ENCODE measurements at regions not wholly inside any gene's neighbourhood (a gene's known extent, or its start where the extent isn't known, plus 50 kb on each side); places are given as distances from the start of the nearest gene placed in this dataset.
"Not testable (repeated sequence)": the region's sequence is repeated elsewhere in the genome, so short reads cannot be mapped to it uniquely, and the experiment has no call there.

DNA sequence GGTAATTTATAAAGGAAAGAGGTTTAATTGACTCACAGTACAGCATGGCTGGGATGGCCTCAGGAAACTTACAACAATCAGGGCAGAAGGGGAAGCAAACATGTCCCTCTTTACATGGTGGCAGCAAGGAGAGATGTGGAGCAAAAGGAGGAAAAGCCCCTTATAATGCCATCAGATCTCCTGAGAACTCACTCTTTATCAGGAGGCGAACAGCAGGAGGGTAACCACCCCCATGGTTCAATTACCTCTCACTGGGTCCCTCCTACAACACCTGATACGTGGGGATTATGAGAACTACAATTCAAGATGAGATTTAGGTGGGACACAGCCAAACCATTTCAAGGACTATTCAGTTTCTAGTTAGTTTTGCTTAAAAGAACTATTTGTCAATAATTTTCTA, 453.3 kb downstream of the C12orf50 start:
- H3K27ac ChIP-seq (ENCODE audit: insufficient read length, low read depth, low read length), result no peak overlapping the region
- no peak for DNase-seq
- no CpG with 5 or more reads among the region's 2 CpGs for WGBS (ENCODE audit: extremely low coverage, insufficient read length, low lambda C conversion rate)
- no peak overlapping the region for H3K18ac ChIP-seq (ENCODE audit: insufficient read length, low read depth, low read length)
- H2BK12ac ChIP-seq (ENCODE audit: insufficient read length, low read depth, low read length), result no peak overlapping the region
- H3K9me3 ChIP-seq (ENCODE audit: control insufficient read depth, low read depth, low read length), result no peaks in the 10 kb centered on the region
- no peak overlapping the region for H3K9ac ChIP-seq (ENCODE audit: extremely low read depth, insufficient read length, low read length)
- no peaks in the 10 kb centered on the region for H4K20me1 ChIP-seq (ENCODE audit: control insufficient read depth, insufficient read depth, insufficient read length)
- H3K4me1 Mint-ChIP-seq, result peaks cover 10% of the 10 kb centered on the region in 2 experiments
- no peak overlapping the region for H2BK20ac ChIP-seq (ENCODE audit: low read depth, low read length, poor library complexity, severe bottlenecking)
- H2AK5ac ChIP-seq (ENCODE audit: insufficient read length, low read length), result no peak overlapping the region
- H3K4me3 Mint-ChIP-seq, result no peak overlapping the region
- TF ChIP-seq, protein P1, sequence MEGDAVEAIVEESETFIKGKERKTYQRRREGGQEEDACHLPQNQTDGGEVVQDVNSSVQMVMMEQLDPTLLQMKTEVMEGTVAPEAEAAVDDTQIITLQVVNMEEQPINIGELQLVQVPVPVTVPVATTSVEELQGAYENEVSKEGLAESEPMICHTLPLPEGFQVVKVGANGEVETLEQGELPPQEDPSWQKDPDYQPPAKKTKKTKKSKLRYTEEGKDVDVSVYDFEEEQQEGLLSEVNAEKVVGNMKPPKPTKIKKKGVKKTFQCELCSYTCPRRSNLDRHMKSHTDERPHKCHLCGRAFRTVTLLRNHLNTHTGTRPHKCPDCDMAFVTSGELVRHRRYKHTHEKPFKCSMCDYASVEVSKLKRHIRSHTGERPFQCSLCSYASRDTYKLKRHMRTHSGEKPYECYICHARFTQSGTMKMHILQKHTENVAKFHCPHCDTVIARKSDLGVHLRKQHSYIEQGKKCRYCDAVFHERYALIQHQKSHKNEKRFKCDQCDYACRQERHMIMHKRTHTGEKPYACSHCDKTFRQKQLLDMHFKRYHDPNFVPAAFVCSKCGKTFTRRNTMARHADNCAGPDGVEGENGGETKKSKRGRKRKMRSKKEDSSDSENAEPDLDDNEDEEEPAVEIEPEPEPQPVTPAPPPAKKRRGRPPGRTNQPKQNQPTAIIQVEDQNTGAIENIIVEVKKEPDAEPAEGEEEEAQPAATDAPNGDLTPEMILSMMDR (conservative IDR thresholded peaks at IDR 0.05), result no peak
- H2BK5ac ChIP-seq (ENCODE audit: insufficient read length, low read length), result no peak overlapping the region
- H3K4me1 ChIP-seq (ENCODE audit: insufficient read depth, low read length), result no peaks in the 10 kb centered on the region
- H4K91ac ChIP-seq (ENCODE audit: insufficient read length, low read depth, low read length), result no peak overlapping the region
- H3K9me3 Mint-ChIP-seq, result no peaks in the 10 kb centered on the region; a peak in 1 of 5 replicates
- no peak overlapping the region for H2BK15ac ChIP-seq (ENCODE audit: low read depth, low read length)
- H3K27me3 Mint-ChIP-seq (ENCODE audit: low read depth), result no peaks in the 10 kb centered on the region
- no peak overlapping the region for H3K56ac ChIP-seq (ENCODE audit: insufficient read length, low read depth, low read length)
- no peaks in the 10 kb centered on the region for H3K79me2 ChIP-seq (ENCODE audit: insufficient read depth, low read length)
- H3K79me1 ChIP-seq (ENCODE audit: insufficient read depth, low read depth, low read length, poor library complexity, severe bottlenecking), result no peaks in the 10 kb centered on the region
- H2AFZ ChIP-seq (ENCODE audit: low read length), result no peak overlapping the region
- H3K4me2 ChIP-seq (ENCODE audit: insufficient read depth, insufficient read length, low read length), result no peak overlapping the region
- peaks cover 0 to 3% (median 0%) of the 10 kb centered on the region in 3 experiments; a peak in 2 of 7 replicates for H3K36me3 Mint-ChIP-seq (ENCODE audit: insufficient read depth in 1 of 3, low read depth in 3 of 3)
- no peak overlapping the region for H2BK120ac ChIP-seq (ENCODE audit: low read depth, low read length, poor library complexity, severe bottlenecking)
- no peaks in the 10 kb centered on the region for H3K23me2 ChIP-seq (ENCODE audit: insufficient read length, low read depth, low read length, poor library complexity, severe bottlenecking)
- H3K23ac ChIP-seq (ENCODE audit: insufficient read length, low read depth, low read length), result no peak overlapping the region
- H4K5ac ChIP-seq (ENCODE audit: insufficient read length, low read depth, low read length), result no peak overlapping the region
- peak overlapping the region in 2 of 3 experiments; percentile 6 to 75; a peak in 3 of 7 replicates for H3K27ac Mint-ChIP-seq
- no peak overlapping the region for H3K14ac ChIP-seq (ENCODE audit: insufficient read depth, low read length)
- H3K27me3 ChIP-seq (ENCODE audit: insufficient read depth, low read length), result no peaks in the 10 kb centered on the region
- H3K4ac ChIP-seq (ENCODE audit: low read depth, low read length), result no peak overlapping the region
- no peak overlapping the region for H4K8ac ChIP-seq (replicated peaks; ENCODE audit: insufficient read length, low read depth, low read length)
- H3T11ph ChIP-seq (ENCODE audit: low read length), result no peak overlapping the region

DNA sequence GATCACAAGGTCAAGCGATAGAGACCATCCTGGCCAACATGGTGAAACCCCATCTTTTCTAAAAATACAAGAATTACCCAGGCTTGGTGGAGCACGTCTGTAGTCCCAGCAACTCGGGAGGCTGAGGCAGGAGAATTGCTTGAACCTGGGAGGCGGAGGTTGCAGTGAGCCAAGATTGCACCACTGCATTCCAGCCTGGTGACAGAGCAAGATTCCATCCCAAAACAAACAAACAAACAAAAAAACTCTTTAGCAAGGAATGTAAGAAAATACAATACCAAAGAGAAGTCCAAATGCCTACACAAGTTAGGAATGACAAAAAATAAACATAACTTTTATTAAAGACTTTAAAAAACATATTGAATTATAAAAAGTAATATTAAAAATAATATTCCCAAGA, 462.3 kb downstream of the C12orf50 start:
- peaks cover 5 to 14% of the 10 kb centered on the region in 2 experiments for H3K9me3 Mint-ChIP-seq
- WGBS (ENCODE audit: extremely low coverage, insufficient read length, low lambda C conversion rate), result no CpG with 5 or more reads among the region's 4 CpGs
- not testable (repeated sequence) for H3K27ac Mint-ChIP-seq

More for the DNA sequence above, 462.3 kb downstream of the C12orf50 start:
- not testable (repeated sequence) for H3K79me1 ChIP-seq (ENCODE audit: insufficient read depth, low read depth, low read length, poor library complexity, severe bottlenecking); H3K9ac ChIP-seq (ENCODE audit: extremely low read depth, insufficient read length, low read length); H3K23me2 ChIP-seq (ENCODE audit: insufficient read length, low read depth, low read length, poor library complexity, severe bottlenecking); H2AFZ ChIP-seq (ENCODE audit: low read length); H3K4ac ChIP-seq (ENCODE audit: low read depth, low read length); H3K27me3 Mint-ChIP-seq (ENCODE audit: low read depth); H2BK15ac ChIP-seq (ENCODE audit: low read depth, low read length); H2BK120ac ChIP-seq (ENCODE audit: low read depth, low read length, poor library complexity, severe bottlenecking); H3K36me3 Mint-ChIP-seq (ENCODE audit: insufficient read depth in 1 of 3, low read depth in 3 of 3); H3K79me2 ChIP-seq (ENCODE audit: insufficient read depth, low read length); H3K18ac ChIP-seq (ENCODE audit: insufficient read length, low read depth, low read length); DNase-seq; H3K23ac ChIP-seq (ENCODE audit: insufficient read length, low read depth, low read length); H2BK20ac ChIP-seq (ENCODE audit: low read depth, low read length, poor library complexity, severe bottlenecking); H2BK5ac ChIP-seq (ENCODE audit: insufficient read length, low read length); H3K56ac ChIP-seq (ENCODE audit: insufficient read length, low read depth, low read length); H3K14ac ChIP-seq (ENCODE audit: insufficient read depth, low read length); H3K4me2 ChIP-seq (ENCODE audit: insufficient read depth, insufficient read length, low read length); H4K20me1 ChIP-seq (ENCODE audit: control insufficient read depth, insufficient read depth, insufficient read length); H4K8ac ChIP-seq (replicated peaks; ENCODE audit: insufficient read length, low read depth, low read length); H4K5ac ChIP-seq (ENCODE audit: insufficient read length, low read depth, low read length); H3K4me1 Mint-ChIP-seq; H2BK12ac ChIP-seq (ENCODE audit: insufficient read length, low read depth, low read length); H3T11ph ChIP-seq (ENCODE audit: low read length); H4K91ac ChIP-seq (ENCODE audit: insufficient read length, low read depth, low read length); H3K4me3 Mint-ChIP-seq; H3K27me3 ChIP-seq (ENCODE audit: insufficient read depth, low read length); H3K4me1 ChIP-seq (ENCODE audit: insufficient read depth, low read length); H2AK5ac ChIP-seq (ENCODE audit: insufficient read length, low read length); H3K27ac ChIP-seq (ENCODE audit: insufficient read length, low read depth, low read length); H3K9me3 ChIP-seq (ENCODE audit: control insufficient read depth, low read depth, low read length)
